Prostate gland (tissue), 2 donors: ENCODE measurements at regions not wholly inside any gene's neighbourhood (a gene's known extent, or its start where the extent isn't known, plus 50 kb on each side); places are given as distances from the start of the nearest gene placed in this dataset.

ENCODE experiments used
- DNase-seq: peaks from one replicate; pipeline ENCODE4 v3.0.0-alpha.2; 2019; ENCODE audit warnings: low spot score
- H3K27ac ChIP-seq, 2 donors: fragments of 200-600 bp; sonication (generic); 2 replicates each; pipeline ENCODE4 v1.5.1; 2017 to 2019
- H3K27me3 ChIP-seq: fragments of 200-600 bp; sonication (generic); replicated peaks from 2 replicates; pipeline ENCODE4 v1.5.1; 2019; ENCODE audit not compliant: insufficient read depth
- H3K36me3 ChIP-seq, 2 donors: fragments of 200-600 bp; sonication (generic); 1 replicate in 1 of 2; 2 replicates in 1 of 2; pipeline versions ENCODE4 v1.5.1 to v1.8.1; 2017 to 2019
- H3K4me1 ChIP-seq: fragments of 200-600 bp; sonication (generic); replicated peaks from 2 replicates; pipeline ENCODE4 v1.5.1; 2019
- H3K4me3 ChIP-seq, 2 donors: fragments of 200-600 bp; sonication (generic); 2 replicates each; pipeline ENCODE4 v1.5.1; 2017 to 2019
- H3K9me3 ChIP-seq: fragments of 200-600 bp; sonication (generic); 2 replicates; pipeline ENCODE4 v1.5.1; 2017
- CTCF ChIP-seq, 4 experiments: fragments of 200-600 bp in 2 of 4; fragments of 450-650 bp in 2 of 4; sonication (generic) in 2 of 4; IDR thresholded peaks; 1 replicate in 3 of 4; 2 replicates in 1 of 4; pipeline ENCODE4 v1.5.1; 2016 to 2019; ENCODE audit warnings: antibody characterized with exemption in 4 of 4, mild to moderate bottlenecking in 2 of 4, moderate library complexity in 2 of 4
- POLR2A ChIP-seq: fragments of 450-650 bp; IDR thresholded peaks from one replicate; pipeline ENCODE4 v1.6.1; 2016; ENCODE audit warnings: antibody characterized with exemption, mild to moderate bottlenecking
- POLR2AphosphoS5 ChIP-seq: sonication (generic); formaldehyde crosslinking; IDR thresholded peaks from one replicate; pipeline ENCODE4 v1.6.1; 2017; ENCODE audit warnings: antibody characterized with exemption
- WGBS: methylation state at CpG from one replicate; pipeline ENCODE4 v1.1.5; 2018; 5-methylcytosine and 5-hydroxymethylcytosine counted together
- intact Hi-C: fragments of 100-400 bp; cut with DNase I; formaldehyde crosslinking; loops from one replicate; pipeline ENCODE4 v1.14.2; 2022

- Histone ChIP-seq H3K27me3 (no peaks in the 10 kb centered on the region), H3K4me1 (no peaks in the 10 kb centered on the region), H3K4me3 (no peak overlapping the region), H3K27ac (no peak overlapping the region), H3K36me3 (no peaks in the 10 kb centered on the region), H3K9me3 (no peaks in the 10 kb centered on the region)
- TF ChIP-seq POLR2A: no peak
- TF ChIP-seq CTCF (IDR thresholded peaks at IDR 0.05): no peak
- TF ChIP-seq POLR2AphosphoS5: no peak
- no peak for DNase-seq
- 65% methylated on average over 4 of the region's 4 CpGs for WGBS
- intact Hi-C loops: no loop called here
Measured at GRCh38 chr2:175431101-175431946, 249.8 kb upstream of the ATP5MC3 start.

GRCh38 chr2:175430236-175430635 lies 248.7 kb upstream of the ATP5MC3 start:
- H3K36me3 ChIP-seq: no peaks in the 10 kb centered on the region
- intact Hi-C loops: no loop called here
- H3K4me3 ChIP-seq: no peak overlapping the region
- 58% methylated on average over 1 of the region's 1 CpG for WGBS
- no peaks in the 10 kb centered on the region for H3K9me3 ChIP-seq
- no peaks in the 10 kb centered on the region for H3K4me1 ChIP-seq
- no peak for TF ChIP-seq POLR2A
- no peak for TF ChIP-seq POLR2AphosphoS5
- no peak for TF ChIP-seq CTCF (IDR thresholded peaks at IDR 0.05)
- no peak for DNase-seq
- no peaks in the 10 kb centered on the region for H3K27me3 ChIP-seq
- no peak overlapping the region for H3K27ac ChIP-seq

GRCh38 chr2:175418224-175418835 lies 236.8 kb upstream of the ATP5MC3 start:
- no peaks in the 10 kb centered on the region for H3K36me3 ChIP-seq
- WGBS: 76% methylated on average over 8 of the region's 8 CpGs
- H3K27me3 ChIP-seq: no peaks in the 10 kb centered on the region
- no peak overlapping the region for H3K27ac ChIP-seq
- DNase-seq: no peak
- H3K4me3 ChIP-seq: no peak overlapping the region
- intact Hi-C loops: no loop called here
- no peaks in the 10 kb centered on the region for H3K9me3 ChIP-seq
- no peak for TF ChIP-seq CTCF (IDR thresholded peaks at IDR 0.05)
- TF ChIP-seq POLR2AphosphoS5: no peak
- no peak for TF ChIP-seq POLR2A
- no peaks in the 10 kb centered on the region for H3K4me1 ChIP-seq

- 31% methylated on average over 3 of the region's 3 CpGs for WGBS
- Histone ChIP-seq H3K27ac (no peak overlapping the region), H3K27me3 (no peaks in the 10 kb centered on the region), H3K36me3 (no peaks in the 10 kb centered on the region), H3K4me1 (no peaks in the 10 kb centered on the region), H3K9me3 (no peaks in the 10 kb centered on the region), H3K4me3 (no peak overlapping the region)
- peak; percentile 17 for DNase-seq
- TF ChIP-seq POLR2AphosphoS5 (no peak), CTCF (IDR thresholded peaks at IDR 0.05) (peak in 3 of 4 experiments; percentile 26 to 49 (median 47)), POLR2A (no peak)
- intact Hi-C loops: no loop called here
Measured at GRCh38 chr2:175414882-175415487, 233.5 kb upstream of the ATP5MC3 start.
